Caco-2 (cell line): ENCODE measurements at regions not wholly inside any gene's neighbourhood (a gene's known extent, or its start where the extent isn't known, plus 50 kb on each side); places are given as distances from the start of the nearest gene placed in this dataset.

Source experiments
- BruUV-seq: library from RNA; stranded (reverse); fragments of 400-500 nt; replicated peaks from 2 replicates; lab custom pipeline; 2021; lab: Mats Ljungman, UMichigan
- CTCF ChIA-PET: fragments of 300-600 bp; sonication (Branson Sonifier 250); formaldehyde crosslinking; loops from one replicate; lab custom pipeline; 2022; ENCODE audit warnings: antibody characterized with exemption; lab: Charles Lee
- POLR2A ChIA-PET: fragments of 300-600 bp; sonication (Branson Sonifier 250); formaldehyde crosslinking; loops from one replicate; lab custom pipeline; 2022; ENCODE audit warnings: antibody characterized with exemption; lab: Charles Lee
- DNase-seq, 2 experiments: peaks; one replicate each; pipeline versions ENCODE4 v3.0.0 to v3.0.0-alpha.2; 2020 to 2022
- H3K27me3 ChIP-seq: replicated peaks from 2 replicates; pipeline ENCODE4 v1.6.0; 2011; ENCODE audit warnings: low read length; ENCODE audit not compliant: control insufficient read depth, insufficient read depth
- H3K36me3 ChIP-seq: 2 replicates; pipeline ENCODE4 v1.5.1; 2011; ENCODE audit warnings: low read length; ENCODE audit not compliant: control insufficient read depth, insufficient read depth
- H3K4me1 ChIP-seq: fragments of 250-450 bp; sonication (Bioruptor Pico); 2 replicates; pipeline ENCODE4 v1.5.1; 2020; ENCODE audit warnings: mild to moderate bottlenecking
- H3K4me3 ChIP-seq: 2 replicates; pipeline ENCODE4 v1.5.1; 2011; ENCODE audit warnings: low read depth, mild to moderate bottlenecking, control low read depth, low read length
- H3K9me3 ChIP-seq: fragments of 250-450 bp; sonication (Bioruptor Pico); 2 replicates; pipeline ENCODE4 v1.5.1; 2020; ENCODE audit warnings: mild to moderate bottlenecking, moderate library complexity
- H3K27ac Mint-ChIP-seq: one replicate; pipeline ENCODE4 v1.8.0; 2022; ENCODE audit warnings: mixed read lengths; ENCODE audit not compliant: unreplicated experiment
- H3K27me3 Mint-ChIP-seq: one replicate; pipeline ENCODE4 v1.8.0; 2022; ENCODE audit warnings: mixed read lengths; ENCODE audit not compliant: insufficient read depth, unreplicated experiment
- H3K36me3 Mint-ChIP-seq: one replicate; pipeline ENCODE4 v1.8.0; 2022; ENCODE audit warnings: mild to moderate bottlenecking, mixed read lengths; ENCODE audit not compliant: insufficient read depth, unreplicated experiment
- H3K4me1 Mint-ChIP-seq: one replicate; pipeline ENCODE4 v1.8.0; 2022; ENCODE audit warnings: low read depth, mixed read lengths; ENCODE audit not compliant: unreplicated experiment
- H3K4me3 Mint-ChIP-seq: one replicate; pipeline ENCODE4 v1.8.0; 2022; ENCODE audit warnings: mild to moderate bottlenecking, moderate library complexity, mixed read lengths; ENCODE audit not compliant: unreplicated experiment
- H3K9me3 Mint-ChIP-seq: one replicate; pipeline ENCODE4 v1.8.0; 2022; ENCODE audit warnings: mixed read lengths; ENCODE audit not compliant: unreplicated experiment
- CTCF ChIP-seq, 2 experiments: fragments of 200-600 bp in 1 of 2; IDR thresholded peaks; 1 replicate in 1 of 2; 2 replicates in 1 of 2; pipeline versions ENCODE4 v1.5.1 to v1.8.0; 2011 to 2022; ENCODE audit warnings: antibody characterized with exemption in 1 of 2, control low read depth in 1 of 2, inconsistent platforms in 1 of 2, low read depth in 1 of 2, low read length in 1 of 2, mild to moderate bottlenecking in 1 of 2, moderate library complexity in 1 of 2; ENCODE audit not compliant: insufficient read depth in 1 of 2, severe bottlenecking in 1 of 2, unreplicated experiment in 1 of 2
- intact Hi-C: fragments of 100-400 bp; cut with micrococcal nuclease; formaldehyde crosslinking; loops from one replicate; pipeline ENCODE4 v1.10.0; 2022; ENCODE audit not compliant: unreplicated experiment

- no peaks in the 10 kb centered on the region for H3K9me3 Mint-ChIP-seq
- POLR2A ChIA-PET, result no interaction called here
- Histone ChIP-seq H3K4me3 (no peak overlapping the region), H3K36me3 (no peaks in the 10 kb centered on the region), H3K4me1 (no peaks in the 10 kb centered on the region), H3K27me3 (no peaks in the 10 kb centered on the region), H3K9me3 (no peaks in the 10 kb centered on the region)
- no peak overlapping the region for H3K27ac Mint-ChIP-seq
- intact Hi-C loops, result no loop called here
- H3K36me3 Mint-ChIP-seq, result no peaks in the 10 kb centered on the region
- DNase-seq, result no peak
- no peak for TF ChIP-seq CTCF (IDR thresholded peaks at IDR 0.05; ENCODE audit: insufficient read depth in 1 of 2, low read depth in 1 of 2, low read length in 1 of 2, severe bottlenecking in 1 of 2, unreplicated experiment in 1 of 2)
- H3K4me1 Mint-ChIP-seq, result no peaks in the 10 kb centered on the region
- H3K4me3 Mint-ChIP-seq, result no peak overlapping the region
- CTCF ChIA-PET, result no interaction called here
- no TSS peak for BruUV-seq
- H3K27me3 Mint-ChIP-seq, result peaks cover 16% of the 10 kb centered on the region
Measured at GRCh38 chr7:91374321-91374989, 110.2 kb downstream of the FZD1 start.

- Mint-ChIP-seq H3K4me3 (no peak overlapping the region), H3K27me3 (peaks cover 16% of the 10 kb centered on the region), H3K4me1 (no peaks in the 10 kb centered on the region), H3K9me3 (no peaks in the 10 kb centered on the region), H3K36me3 (no peaks in the 10 kb centered on the region), H3K27ac (no peak overlapping the region)
- Histone ChIP-seq H3K27me3 (no peaks in the 10 kb centered on the region), H3K4me1 (no peaks in the 10 kb centered on the region), H3K4me3 (no peak overlapping the region), H3K9me3 (no peaks in the 10 kb centered on the region), H3K36me3 (no peaks in the 10 kb centered on the region)
- POLR2A ChIA-PET, result no interaction called here
- TF ChIP-seq CTCF (IDR thresholded peaks at IDR 0.05; ENCODE audit: insufficient read depth in 1 of 2, low read depth in 1 of 2, low read length in 1 of 2, severe bottlenecking in 1 of 2, unreplicated experiment in 1 of 2), result no peak
- no peak for DNase-seq
- CTCF ChIA-PET, result no interaction called here
- intact Hi-C loops, result no loop called here
- BruUV-seq, result no TSS peak
Measured at GRCh38 chr7:91375378-91375777, 111.1 kb downstream of the FZD1 start.

GRCh38 chr7:91378131-91378530 lies 113.9 kb downstream of the FZD1 start:
- Histone ChIP-seq H3K4me1 (no peaks in the 10 kb centered on the region), H3K36me3 (no peaks in the 10 kb centered on the region), H3K9me3 (no peaks in the 10 kb centered on the region), H3K4me3 (no peak overlapping the region), H3K27me3 (no peaks in the 10 kb centered on the region)
- Mint-ChIP-seq H3K27ac (no peak overlapping the region), H3K36me3 (no peaks in the 10 kb centered on the region), H3K4me1 (no peaks in the 10 kb centered on the region), H3K9me3 (no peaks in the 10 kb centered on the region), H3K27me3 (peaks cover 10% of the 10 kb centered on the region), H3K4me3 (no peak overlapping the region)
- BruUV-seq, result no TSS peak
- ChIA-PET CTCF (no interaction called here), POLR2A (no interaction called here)
- intact Hi-C loops, result no loop called here
- DNase-seq, result no peak
- TF ChIP-seq CTCF (IDR thresholded peaks at IDR 0.05; ENCODE audit: insufficient read depth in 1 of 2, low read depth in 1 of 2, low read length in 1 of 2, severe bottlenecking in 1 of 2, unreplicated experiment in 1 of 2), result no peak
